ENCODE measurements at regions not wholly inside any gene's neighbourhood (a gene's known extent, or its start where the extent isn't known, plus 50 kb on each side); places are given as distances from the start of the nearest gene placed in this dataset.

DNA sequence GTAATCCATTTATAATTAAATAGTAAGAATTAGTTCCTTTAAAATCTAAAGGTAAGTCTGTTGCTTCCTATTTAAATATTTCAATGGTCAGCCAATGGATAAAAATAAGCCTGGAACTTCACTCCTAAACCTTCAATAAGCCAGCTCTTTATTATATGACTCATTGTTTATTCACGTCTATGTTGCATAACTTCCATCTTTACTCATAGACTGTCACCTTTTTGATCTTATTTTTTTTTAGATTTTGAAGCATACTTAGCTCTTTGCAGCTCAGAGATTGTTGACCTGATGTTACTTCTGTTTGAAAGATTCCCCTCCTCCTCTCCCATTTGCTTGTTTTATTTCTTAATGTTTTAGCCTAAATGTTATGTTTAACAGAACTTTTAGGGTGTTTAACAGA is 1571.2 kb upstream of the RAG2 start:
- TF ChIP-seq, protein P1, sequence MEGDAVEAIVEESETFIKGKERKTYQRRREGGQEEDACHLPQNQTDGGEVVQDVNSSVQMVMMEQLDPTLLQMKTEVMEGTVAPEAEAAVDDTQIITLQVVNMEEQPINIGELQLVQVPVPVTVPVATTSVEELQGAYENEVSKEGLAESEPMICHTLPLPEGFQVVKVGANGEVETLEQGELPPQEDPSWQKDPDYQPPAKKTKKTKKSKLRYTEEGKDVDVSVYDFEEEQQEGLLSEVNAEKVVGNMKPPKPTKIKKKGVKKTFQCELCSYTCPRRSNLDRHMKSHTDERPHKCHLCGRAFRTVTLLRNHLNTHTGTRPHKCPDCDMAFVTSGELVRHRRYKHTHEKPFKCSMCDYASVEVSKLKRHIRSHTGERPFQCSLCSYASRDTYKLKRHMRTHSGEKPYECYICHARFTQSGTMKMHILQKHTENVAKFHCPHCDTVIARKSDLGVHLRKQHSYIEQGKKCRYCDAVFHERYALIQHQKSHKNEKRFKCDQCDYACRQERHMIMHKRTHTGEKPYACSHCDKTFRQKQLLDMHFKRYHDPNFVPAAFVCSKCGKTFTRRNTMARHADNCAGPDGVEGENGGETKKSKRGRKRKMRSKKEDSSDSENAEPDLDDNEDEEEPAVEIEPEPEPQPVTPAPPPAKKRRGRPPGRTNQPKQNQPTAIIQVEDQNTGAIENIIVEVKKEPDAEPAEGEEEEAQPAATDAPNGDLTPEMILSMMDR (IDR thresholded peaks at IDR 0.05 in 8 of 11, conservative IDR thresholded peaks at IDR 0.05 in 3 of 11): no peak
- TF ChIP-seq POLR2A (IDR thresholded peaks at IDR 0.05): no peak

All from spleen (tissue), 7 donors.